ENCODE measurements at regions not wholly inside any gene's neighbourhood (a gene's known extent, or its start where the extent isn't known, plus 50 kb on each side); places are given as distances from the start of the nearest gene placed in this dataset.

- TF ChIP-seq, protein P1, sequence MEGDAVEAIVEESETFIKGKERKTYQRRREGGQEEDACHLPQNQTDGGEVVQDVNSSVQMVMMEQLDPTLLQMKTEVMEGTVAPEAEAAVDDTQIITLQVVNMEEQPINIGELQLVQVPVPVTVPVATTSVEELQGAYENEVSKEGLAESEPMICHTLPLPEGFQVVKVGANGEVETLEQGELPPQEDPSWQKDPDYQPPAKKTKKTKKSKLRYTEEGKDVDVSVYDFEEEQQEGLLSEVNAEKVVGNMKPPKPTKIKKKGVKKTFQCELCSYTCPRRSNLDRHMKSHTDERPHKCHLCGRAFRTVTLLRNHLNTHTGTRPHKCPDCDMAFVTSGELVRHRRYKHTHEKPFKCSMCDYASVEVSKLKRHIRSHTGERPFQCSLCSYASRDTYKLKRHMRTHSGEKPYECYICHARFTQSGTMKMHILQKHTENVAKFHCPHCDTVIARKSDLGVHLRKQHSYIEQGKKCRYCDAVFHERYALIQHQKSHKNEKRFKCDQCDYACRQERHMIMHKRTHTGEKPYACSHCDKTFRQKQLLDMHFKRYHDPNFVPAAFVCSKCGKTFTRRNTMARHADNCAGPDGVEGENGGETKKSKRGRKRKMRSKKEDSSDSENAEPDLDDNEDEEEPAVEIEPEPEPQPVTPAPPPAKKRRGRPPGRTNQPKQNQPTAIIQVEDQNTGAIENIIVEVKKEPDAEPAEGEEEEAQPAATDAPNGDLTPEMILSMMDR (IDR thresholded peaks at IDR 0.05): peak; percentile 49
- TF ChIP-seq ZFX (IDR thresholded peaks at IDR 0.05; ENCODE audit: borderline replicate concordance): no peak
These were observed 1762.1 kb downstream of the BRINP3 start for GRCh38 chr1:188715566-188715965.

Data from 22Rv1 (cell line).